ENCODE measurements at regions not wholly inside any gene's neighbourhood (a gene's known extent, or its start where the extent isn't known, plus 50 kb on each side); places are given as distances from the start of the nearest gene placed in this dataset.

GRCh38 chrX:4193500-4194155 lies 480.2 kb upstream of the PRKX start:
- no peak for TF ChIP-seq CTCF (IDR thresholded peaks at IDR 0.05; ENCODE audit: low read depth, low read length)

GRCh38 chrX:4186331-4186730 lies 472.9 kb upstream of the PRKX start:
- no peak for TF ChIP-seq CTCF (IDR thresholded peaks at IDR 0.05; ENCODE audit: low read depth, low read length)
- H3K4me3 ChIP-seq (ENCODE audit: low read depth, low read length): no peak overlapping the region

More at GRCh38 chrX:4193500-4194155, 480.2 kb upstream of the PRKX start:
- no peak overlapping the region for H3K4me3 ChIP-seq (ENCODE audit: low read depth, low read length)

GRCh38 chrX:4185086-4185485 lies 471.6 kb upstream of the PRKX start:
- no peak for TF ChIP-seq CTCF (IDR thresholded peaks at IDR 0.05; ENCODE audit: low read depth, low read length)
- H3K4me3 ChIP-seq (ENCODE audit: low read depth, low read length): no peak overlapping the region

GRCh38 chrX:4182408-4182806 lies 469.0 kb upstream of the PRKX start:
- no peak overlapping the region for H3K4me3 ChIP-seq (ENCODE audit: low read depth, low read length)
- no peak for TF ChIP-seq CTCF (IDR thresholded peaks at IDR 0.05; ENCODE audit: low read depth, low read length)

GRCh38 chrX:4181782-4182407 lies 468.4 kb upstream of the PRKX start:
- H3K4me3 ChIP-seq (ENCODE audit: low read depth, low read length): no peak overlapping the region
- no peak for TF ChIP-seq CTCF (IDR thresholded peaks at IDR 0.05; ENCODE audit: low read depth, low read length)

- no peak overlapping the region for H3K4me3 ChIP-seq (ENCODE audit: low read depth, low read length)
- no peak for TF ChIP-seq CTCF (IDR thresholded peaks at IDR 0.05; ENCODE audit: low read depth, low read length)
Observed at GRCh38 chrX:4179031-4179430, 465.6 kb upstream of the PRKX start.

- no peak overlapping the region for H3K4me3 ChIP-seq (ENCODE audit: low read depth, low read length)
- TF ChIP-seq CTCF (IDR thresholded peaks at IDR 0.05; ENCODE audit: low read depth, low read length): no peak
Observed at GRCh38 chrX:4175221-4175620, 461.8 kb upstream of the PRKX start.

Measured in WI38 (cell line).